Fibroblast of lung (primary cell): ENCODE measurements at regions not wholly inside any gene's neighbourhood (a gene's known extent, or its start where the extent isn't known, plus 50 kb on each side); places are given as distances from the start of the nearest gene placed in this dataset.

Experiments used
- DNase-seq, 2 donors: peaks; one replicate each; pipeline versions ENCODE4 v3.0.0 to v3.0.0-alpha.2; 2010; ENCODE audit warnings: low read depth in 2 of 2
- H2AFZ ChIP-seq: 2 replicates; pipeline ENCODE4 v1.5.1; 2012; ENCODE audit warnings: low read length, control low read depth, inconsistent platforms
- H3K27ac ChIP-seq: 2 replicates; pipeline ENCODE4 v1.5.1; 2011; ENCODE audit warnings: low read length, control low read depth; ENCODE audit not compliant: insufficient read depth
- H3K27me3 ChIP-seq: 2 replicates; pipeline ENCODE4 v1.5.1; 2011; ENCODE audit warnings: mild to moderate bottlenecking, low read length; ENCODE audit not compliant: control insufficient read depth, insufficient read depth
- H3K36me3 ChIP-seq: 2 replicates; pipeline ENCODE4 v1.5.1; 2011; ENCODE audit warnings: low read length; ENCODE audit not compliant: control insufficient read depth, insufficient read depth
- H3K4me1 ChIP-seq: 2 replicates; pipeline ENCODE4 v1.5.1; 2011; ENCODE audit warnings: low read length; ENCODE audit not compliant: control insufficient read depth, insufficient read depth; ENCODE audit errors: extremely low read depth
- H3K4me2 ChIP-seq: 2 replicates; pipeline ENCODE4 v1.5.1; 2011; ENCODE audit warnings: low read length, control low read depth; ENCODE audit not compliant: insufficient read depth; ENCODE audit errors: extremely low read depth
- H3K4me3 ChIP-seq, 4 experiments: fragments of 200-600 bp in 1 of 4; sonication (generic) in 1 of 4; replicated peaks in 1 of 4; 2 replicates each; pipeline ENCODE4 v1.5.1; 2011 to 2016; ENCODE audit warnings: low read length in 4 of 4, low read depth in 3 of 4, mild to moderate bottlenecking in 3 of 4, control low read depth in 2 of 4, inconsistent platforms in 1 of 4, mixed read lengths in 1 of 4; ENCODE audit not compliant: insufficient read depth in 1 of 4; ENCODE audit errors: control extremely low read depth in 1 of 4
- H3K79me2 ChIP-seq: 2 replicates; pipeline ENCODE4 v1.5.1; 2012; ENCODE audit warnings: mild to moderate bottlenecking, low read length, inconsistent platforms; ENCODE audit not compliant: control insufficient read depth, insufficient read depth
- H3K9ac ChIP-seq: 2 replicates; pipeline ENCODE4 v1.5.1; 2011; ENCODE audit warnings: mild to moderate bottlenecking, low read length, control low read depth; ENCODE audit not compliant: insufficient read depth
- H3K9me3 ChIP-seq: 2 replicates; pipeline ENCODE4 v1.5.1; 2012; ENCODE audit warnings: low read depth, low read length; ENCODE audit not compliant: control insufficient read depth, insufficient read depth
- H4K20me1 ChIP-seq: 2 replicates; pipeline ENCODE4 v1.5.1; 2011; ENCODE audit warnings: low read length; ENCODE audit not compliant: control insufficient read depth, insufficient read depth; ENCODE audit errors: extremely low read depth
- EZH2 ChIP-seq: IDR thresholded peaks from 2 replicates; pipeline ENCODE4 v1.5.1; 2012; ENCODE audit warnings: low read length, control low read depth, mild to moderate bottlenecking; ENCODE audit errors: missing control alignments
- TF ChIP-seq, protein P1 (sequence below), 2 donors: IDR thresholded peaks in 1 of 2; conservative IDR thresholded peaks in 1 of 2; 1 replicate in 1 of 2; 2 replicates in 1 of 2; pipeline ENCODE4 v1.5.1; 2011 to 2012; ENCODE audit warnings: low read length in 2 of 2, control low read depth in 1 of 2, inconsistent platforms in 1 of 2, low read depth in 1 of 2, mild to moderate bottlenecking in 1 of 2

DNA sequence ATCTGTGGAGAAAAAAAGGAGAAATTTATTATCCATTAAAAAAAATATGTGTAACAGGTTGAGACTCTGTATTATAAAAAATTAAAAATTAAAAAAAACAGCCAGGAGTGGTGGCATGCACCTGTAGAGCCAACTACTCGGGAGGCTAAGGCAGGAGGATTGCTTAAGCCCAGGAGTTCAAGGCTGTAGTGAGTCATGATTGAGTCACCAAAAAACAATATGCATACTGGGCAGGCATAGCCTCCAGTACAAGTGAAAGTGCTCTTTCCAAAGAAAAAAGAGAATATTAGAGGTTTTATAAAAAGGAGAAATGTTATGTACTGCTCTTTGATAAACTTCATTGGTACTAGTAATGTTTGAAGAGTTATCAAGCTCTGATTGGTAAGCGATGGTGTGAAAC is 647.1 kb upstream of the ZWINT start:
- H4K20me1 ChIP-seq: no peaks in the 10 kb centered on the region
- H3K36me3 ChIP-seq: no peaks in the 10 kb centered on the region
- H3K4me1 ChIP-seq: no peaks in the 10 kb centered on the region
- no peak for DNase-seq
- H2AFZ ChIP-seq: no peak overlapping the region
- H3K9ac ChIP-seq: no peak overlapping the region
- no peak overlapping the region for H3K27ac ChIP-seq
- no peak overlapping the region for H3K4me3 ChIP-seq
- H3K4me2 ChIP-seq: no peak overlapping the region
- no peaks in the 10 kb centered on the region for H3K27me3 ChIP-seq
- no peak for TF ChIP-seq EZH2
- TF ChIP-seq, protein P1, sequence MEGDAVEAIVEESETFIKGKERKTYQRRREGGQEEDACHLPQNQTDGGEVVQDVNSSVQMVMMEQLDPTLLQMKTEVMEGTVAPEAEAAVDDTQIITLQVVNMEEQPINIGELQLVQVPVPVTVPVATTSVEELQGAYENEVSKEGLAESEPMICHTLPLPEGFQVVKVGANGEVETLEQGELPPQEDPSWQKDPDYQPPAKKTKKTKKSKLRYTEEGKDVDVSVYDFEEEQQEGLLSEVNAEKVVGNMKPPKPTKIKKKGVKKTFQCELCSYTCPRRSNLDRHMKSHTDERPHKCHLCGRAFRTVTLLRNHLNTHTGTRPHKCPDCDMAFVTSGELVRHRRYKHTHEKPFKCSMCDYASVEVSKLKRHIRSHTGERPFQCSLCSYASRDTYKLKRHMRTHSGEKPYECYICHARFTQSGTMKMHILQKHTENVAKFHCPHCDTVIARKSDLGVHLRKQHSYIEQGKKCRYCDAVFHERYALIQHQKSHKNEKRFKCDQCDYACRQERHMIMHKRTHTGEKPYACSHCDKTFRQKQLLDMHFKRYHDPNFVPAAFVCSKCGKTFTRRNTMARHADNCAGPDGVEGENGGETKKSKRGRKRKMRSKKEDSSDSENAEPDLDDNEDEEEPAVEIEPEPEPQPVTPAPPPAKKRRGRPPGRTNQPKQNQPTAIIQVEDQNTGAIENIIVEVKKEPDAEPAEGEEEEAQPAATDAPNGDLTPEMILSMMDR (conservative IDR thresholded peaks at IDR 0.05 in 1 of 2, IDR thresholded peaks at IDR 0.05 in 1 of 2; ENCODE audit: low read depth in 1 of 2, low read length in 2 of 2): no peak
- no peaks in the 10 kb centered on the region for H3K79me2 ChIP-seq
- H3K9me3 ChIP-seq: no peaks in the 10 kb centered on the region

DNA sequence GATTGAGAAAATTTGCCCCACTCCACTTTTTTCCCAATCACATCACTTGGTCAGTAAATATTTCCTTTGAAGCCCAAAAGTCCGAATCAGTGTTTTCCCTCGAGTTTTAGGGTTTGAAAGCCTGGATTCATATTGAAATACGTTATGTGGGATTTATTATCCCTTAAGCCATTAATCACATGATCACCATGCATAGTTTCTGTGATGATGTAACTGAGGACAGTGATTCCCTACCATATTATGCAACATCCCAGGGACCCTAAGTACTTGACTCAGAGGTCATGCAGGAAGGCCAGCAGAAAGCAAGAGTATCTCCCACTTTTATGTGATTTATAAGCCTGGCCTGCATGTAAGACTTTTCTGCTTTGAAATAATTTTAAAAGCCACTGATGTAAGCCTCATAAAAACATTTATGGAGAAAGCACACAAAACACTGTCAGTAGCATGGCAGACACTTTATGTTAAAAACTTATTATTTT is 630.6 kb upstream of the ZWINT start:
- Histone ChIP-seq H3K27ac (no peak overlapping the region), H3K9me3 (no peaks in the 10 kb centered on the region), H3K79me2 (no peaks in the 10 kb centered on the region), H2AFZ (no peak overlapping the region), H3K4me2 (no peak overlapping the region), H3K4me1 (no peaks in the 10 kb centered on the region), H3K27me3 (no peaks in the 10 kb centered on the region), H3K36me3 (no peaks in the 10 kb centered on the region), H3K4me3 (no peak overlapping the region), H4K20me1 (no peaks in the 10 kb centered on the region), H3K9ac (no peak overlapping the region)
- DNase-seq: no peak
- TF ChIP-seq, protein P1 (conservative IDR thresholded peaks at IDR 0.05 in 1 of 2, IDR thresholded peaks at IDR 0.05 in 1 of 2; ENCODE audit: low read depth in 1 of 2, low read length in 2 of 2): no peak
- no peak for TF ChIP-seq EZH2

DNA sequence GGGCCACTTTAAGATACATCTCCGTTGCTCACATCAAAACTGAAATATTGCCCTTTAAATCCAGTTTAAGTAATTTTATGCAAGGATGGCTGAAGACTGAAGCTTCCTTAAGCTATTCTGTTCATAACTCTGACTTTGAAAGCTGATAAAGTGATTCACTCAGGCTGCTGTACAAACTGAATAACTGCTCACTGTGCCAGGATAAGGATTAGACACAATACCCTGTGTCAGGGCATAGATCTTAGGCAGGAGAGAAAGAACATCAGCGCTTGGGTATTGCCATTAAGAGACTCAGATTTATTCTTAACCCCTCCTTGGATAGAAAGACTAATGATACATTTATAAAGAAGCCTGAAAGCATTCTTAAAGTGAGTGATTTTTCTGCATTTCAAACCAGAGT is 614.5 kb upstream of the ZWINT start:
- Histone ChIP-seq H3K9ac (no peak overlapping the region), H3K27me3 (no peaks in the 10 kb centered on the region), H3K27ac (no peak overlapping the region), H3K4me1 (no peaks in the 10 kb centered on the region), H2AFZ (no peak overlapping the region), H3K79me2 (no peaks in the 10 kb centered on the region), H3K4me3 (no peak overlapping the region), H3K36me3 (no peaks in the 10 kb centered on the region), H4K20me1 (no peaks in the 10 kb centered on the region), H3K4me2 (no peak overlapping the region), H3K9me3 (no peaks in the 10 kb centered on the region)
- no peak for DNase-seq
- TF ChIP-seq, protein P1 (conservative IDR thresholded peaks at IDR 0.05 in 1 of 2, IDR thresholded peaks at IDR 0.05 in 1 of 2; ENCODE audit: low read depth in 1 of 2, low read length in 2 of 2): no peak
- no peak for TF ChIP-seq EZH2
